ENCODE measurements at regions not wholly inside any gene's neighbourhood (a gene's known extent, or its start where the extent isn't known, plus 50 kb on each side); places are given as distances from the start of the nearest gene placed in this dataset.

GRCh38 chr14:51333299-51333698, 93.3 kb downstream of the TMX1 start:
- TF ChIP-seq TAF1 (IDR thresholded peaks at IDR 0.05; ENCODE audit: low read depth) (no peak), CEBPB (IDR thresholded peaks at IDR 0.05) (no peak), REST (IDR thresholded peaks at IDR 0.05; ENCODE audit: low read depth) (no peak), YY1 (IDR thresholded peaks at IDR 0.05; ENCODE audit: low read depth) (no peak), EP300 (IDR thresholded peaks at IDR 0.05; ENCODE audit: borderline replicate concordance) (no peak)
- TF ChIP-seq, protein P1, sequence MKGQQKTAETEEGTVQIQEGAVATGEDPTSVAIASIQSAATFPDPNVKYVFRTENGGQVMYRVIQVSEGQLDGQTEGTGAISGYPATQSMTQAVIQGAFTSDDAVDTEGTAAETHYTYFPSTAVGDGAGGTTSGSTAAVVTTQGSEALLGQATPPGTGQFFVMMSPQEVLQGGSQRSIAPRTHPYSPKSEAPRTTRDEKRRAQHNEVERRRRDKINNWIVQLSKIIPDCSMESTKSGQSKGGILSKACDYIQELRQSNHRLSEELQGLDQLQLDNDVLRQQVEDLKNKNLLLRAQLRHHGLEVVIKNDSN (IDR thresholded peaks at IDR 0.05) = no peak
